GM18517 (cell line): ENCODE measurements at regions not wholly inside any gene's neighbourhood (a gene's known extent, or its start where the extent isn't known, plus 50 kb on each side); places are given as distances from the start of the nearest gene placed in this dataset.
"Not testable (repeated sequence)": the region's sequence is repeated elsewhere in the genome, so short reads cannot be mapped to it uniquely, and the experiment has no call there.

Source experiments
- ATAC-seq: cut with Tn5 transposase; IDR thresholded peaks from one replicate; pipeline ENCODE4 v1.9.1; 2021; ENCODE audit warnings: mild to moderate bottlenecking, moderate library complexity; ENCODE audit not compliant: unreplicated experiment

GRCh38 chr15:96638793-96639192 lies 308.3 kb downstream of the NR2F2 start:
- no peak for ATAC-seq

DNA sequence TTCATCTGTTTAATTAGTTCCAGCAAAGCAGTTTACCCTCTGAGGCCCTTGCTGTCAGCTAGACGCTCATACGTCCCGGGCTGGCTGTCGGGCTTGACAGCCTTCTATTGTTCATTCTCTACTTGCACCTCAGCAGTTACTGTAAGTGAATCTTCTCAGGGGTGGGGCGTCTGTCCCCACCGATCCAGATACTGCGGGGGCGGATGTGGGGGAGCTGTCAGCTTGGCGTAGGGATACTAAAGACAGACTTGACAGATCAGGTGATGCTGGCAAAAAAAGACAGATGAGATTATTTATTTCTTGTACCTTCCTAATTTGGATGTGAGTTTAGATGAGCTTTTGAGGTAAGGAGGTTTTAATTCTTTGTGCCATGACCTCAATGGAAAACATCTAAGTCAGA lies 315.3 kb downstream of the NR2F2 start:
- ATAC-seq = no peak

DNA sequence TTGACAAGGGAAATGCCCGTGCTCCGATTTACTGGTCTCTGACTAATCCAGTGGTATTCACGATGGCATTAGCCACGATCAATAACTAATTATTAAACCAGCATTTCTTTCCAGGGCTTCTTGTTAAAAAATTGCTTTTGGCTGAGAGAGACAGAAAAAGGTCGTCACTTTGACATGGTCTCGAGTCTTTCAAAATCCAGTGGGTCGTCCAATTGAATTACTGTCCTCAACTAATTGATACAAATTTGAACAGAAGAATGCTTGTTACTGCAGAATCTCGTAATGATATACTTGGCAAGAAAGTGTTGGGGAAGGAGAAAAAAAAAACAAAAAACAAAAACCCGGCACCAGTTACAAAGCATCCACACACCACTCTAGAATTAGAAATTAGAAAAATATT lies 318.4 kb downstream of the NR2F2 start:
- ATAC-seq = no peak

- ATAC-seq = no peak
Measured at GRCh38 chr15:96657096-96657495, 326.6 kb downstream of the NR2F2 start.

DNA sequence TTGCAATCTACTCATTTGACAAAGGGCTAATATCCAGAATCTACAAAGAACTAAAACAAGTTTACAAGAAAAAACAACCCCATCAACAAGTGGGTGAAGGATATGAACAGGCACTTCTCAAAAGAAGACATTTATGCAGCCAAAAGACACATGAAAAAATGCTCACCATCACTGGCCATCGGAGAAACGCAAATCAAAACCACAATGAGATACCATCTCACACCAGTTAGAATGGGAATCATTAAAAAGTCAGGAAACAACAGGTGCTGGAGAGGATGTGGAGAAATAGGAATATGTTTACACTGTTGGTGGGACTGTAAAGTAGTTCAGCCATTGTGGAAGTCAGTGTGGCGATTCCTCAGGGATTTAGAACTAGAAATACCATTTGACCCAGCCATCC lies 336.5 kb downstream of the NR2F2 start:
- not testable (repeated sequence) for ATAC-seq

DNA sequence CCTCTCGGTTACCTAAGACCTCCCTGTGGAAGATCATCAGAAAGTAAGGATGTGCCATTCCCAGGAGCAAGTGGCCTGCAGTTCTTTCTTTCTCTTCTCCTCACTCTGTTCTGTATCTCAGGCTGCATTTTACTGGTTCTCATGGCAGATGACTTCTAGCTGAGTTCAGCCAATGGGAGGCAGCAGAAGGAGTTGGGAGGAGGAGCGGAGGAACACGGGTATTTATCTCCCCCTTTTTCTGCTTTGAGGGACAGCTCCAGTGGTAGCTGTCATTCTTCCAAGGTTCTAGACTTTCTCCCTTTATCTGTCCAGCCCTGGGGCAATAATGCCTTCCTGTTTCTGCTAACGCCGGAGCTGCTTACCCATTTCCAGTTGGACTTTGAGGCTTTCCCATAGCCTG lies 339.9 kb downstream of the NR2F2 start:
- no peak for ATAC-seq

DNA sequence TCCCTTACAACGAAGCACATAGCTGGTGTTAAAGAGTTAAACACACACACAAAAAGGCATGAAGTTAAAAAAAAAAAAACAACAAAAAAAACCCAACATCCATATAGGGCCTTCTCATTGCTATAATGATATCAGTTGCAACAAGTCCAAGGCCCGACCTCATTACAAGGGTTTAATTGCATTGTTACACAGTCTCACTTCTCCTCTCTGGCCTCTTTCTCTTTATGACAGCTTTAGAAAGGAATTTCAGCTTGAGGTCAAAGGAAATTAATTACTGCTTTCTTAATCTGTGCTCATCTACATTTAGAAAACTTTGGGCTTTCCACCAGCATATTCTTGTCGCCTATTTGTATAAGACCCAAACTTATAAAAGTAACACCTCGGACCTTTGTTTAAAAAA lies 342.1 kb downstream of the NR2F2 start:
- ATAC-seq = no peak

GRCh38 chr15:96678386-96678785 lies 347.9 kb downstream of the NR2F2 start:
- ATAC-seq = no peak

DNA sequence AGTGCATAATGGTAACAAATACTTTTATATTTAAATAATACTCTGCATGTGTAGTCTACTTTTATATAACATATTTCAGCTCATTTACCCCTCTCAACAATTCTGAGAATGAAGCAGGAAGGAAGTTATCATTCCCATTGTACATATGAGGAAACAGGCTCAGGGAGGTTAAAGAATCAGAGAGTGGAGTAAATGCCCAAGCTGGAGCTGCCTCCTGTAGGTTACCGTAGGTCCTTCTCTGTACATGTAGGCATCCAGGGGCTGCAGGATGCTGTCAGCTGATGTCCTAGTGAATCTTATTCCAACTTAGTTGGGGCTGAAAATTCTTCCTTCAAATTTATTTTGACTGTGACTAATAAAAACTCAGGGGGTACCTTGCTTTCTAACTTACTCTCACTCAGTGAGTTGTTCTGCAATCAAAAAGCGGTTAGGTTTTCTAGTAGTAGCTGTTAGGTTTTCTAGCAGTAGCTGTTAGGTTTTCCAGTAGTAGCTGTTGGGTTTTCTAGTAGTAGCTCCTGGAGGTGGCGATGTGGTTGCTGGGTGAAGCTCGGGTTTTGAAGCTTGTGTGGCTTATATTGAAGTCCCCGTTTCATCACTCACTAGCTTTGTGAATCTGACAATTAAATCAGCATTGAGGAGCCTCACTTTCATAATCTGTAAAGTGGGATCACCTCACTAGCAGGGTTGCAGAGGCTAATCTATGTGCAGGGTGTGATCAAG lies 357.0 kb downstream of the NR2F2 start:
- no peak for ATAC-seq

GRCh38 chr15:96690733-96691132 lies 360.2 kb downstream of the NR2F2 start:
- ATAC-seq = no peak

DNA sequence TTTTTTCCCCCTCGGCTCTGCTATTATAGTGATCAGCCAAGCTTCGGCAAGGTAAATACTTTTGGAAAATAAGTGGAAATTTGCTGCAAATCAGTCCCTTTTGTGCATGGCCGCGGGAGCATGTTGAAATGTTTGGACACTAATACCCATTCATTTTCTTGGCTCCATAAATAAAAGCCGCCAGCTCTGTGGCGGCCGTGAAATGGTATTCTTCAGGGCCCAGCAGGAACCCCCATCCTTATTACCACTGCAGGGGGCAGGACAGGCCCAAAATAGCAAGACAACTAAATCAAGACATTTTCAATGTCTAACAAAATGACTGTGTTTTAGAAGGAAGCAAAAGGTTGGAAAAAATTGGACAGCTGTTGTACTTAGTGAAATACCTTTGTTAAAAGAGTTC lies 362.3 kb downstream of the NR2F2 start:
- ATAC-seq = no peak

DNA sequence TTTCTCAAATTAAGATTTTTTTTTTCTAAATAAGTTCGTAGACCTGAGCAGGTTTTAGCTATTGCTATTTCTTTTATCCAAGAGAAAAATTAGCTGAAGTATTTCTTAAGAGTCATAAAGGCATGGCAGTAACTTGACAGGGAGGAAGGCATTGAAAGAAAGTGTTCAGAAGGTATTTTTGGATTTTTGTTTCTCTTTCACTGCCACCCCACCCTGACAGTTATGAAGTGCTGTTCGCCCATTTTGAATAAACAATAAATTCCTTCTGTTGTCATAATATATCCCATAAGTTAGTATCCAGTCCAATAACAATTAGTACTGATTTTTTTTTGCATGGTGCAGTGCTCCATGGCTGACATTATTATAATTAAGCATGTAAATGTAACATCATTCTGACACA lies 363.0 kb downstream of the NR2F2 start:
- no peak for ATAC-seq

DNA sequence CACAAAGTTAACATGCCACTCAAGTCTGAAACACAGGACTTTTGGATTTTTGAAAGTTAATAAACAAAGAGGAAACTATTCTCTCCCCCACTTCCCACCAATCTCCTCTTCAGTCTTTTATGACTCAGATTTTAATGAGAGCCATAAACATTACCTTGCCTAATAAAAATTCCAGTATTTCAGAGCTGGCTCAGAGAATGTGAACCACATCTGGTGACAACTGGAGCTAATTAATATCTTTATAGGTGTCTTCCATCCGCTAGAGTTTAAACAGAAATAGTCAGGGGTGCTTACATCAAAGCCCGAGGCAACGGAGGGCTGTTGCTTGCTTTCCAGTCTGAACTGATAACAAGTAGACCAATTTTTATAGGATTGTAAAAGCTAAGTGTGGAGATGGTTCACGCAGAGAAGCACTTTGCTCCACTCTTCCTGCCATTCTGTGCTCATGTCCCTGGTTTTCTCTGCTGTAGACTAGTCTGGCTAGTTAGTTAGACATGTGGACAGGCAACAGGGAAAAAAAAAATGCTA lies 363.6 kb downstream of the NR2F2 start:
- no peak for ATAC-seq

- no peak for ATAC-seq
Measured at GRCh38 chr15:96695426-96695825, 364.9 kb downstream of the NR2F2 start.

- ATAC-seq = no peak
Measured at GRCh38 chr15:96699871-96700401, 369.4 kb downstream of the NR2F2 start.

DNA sequence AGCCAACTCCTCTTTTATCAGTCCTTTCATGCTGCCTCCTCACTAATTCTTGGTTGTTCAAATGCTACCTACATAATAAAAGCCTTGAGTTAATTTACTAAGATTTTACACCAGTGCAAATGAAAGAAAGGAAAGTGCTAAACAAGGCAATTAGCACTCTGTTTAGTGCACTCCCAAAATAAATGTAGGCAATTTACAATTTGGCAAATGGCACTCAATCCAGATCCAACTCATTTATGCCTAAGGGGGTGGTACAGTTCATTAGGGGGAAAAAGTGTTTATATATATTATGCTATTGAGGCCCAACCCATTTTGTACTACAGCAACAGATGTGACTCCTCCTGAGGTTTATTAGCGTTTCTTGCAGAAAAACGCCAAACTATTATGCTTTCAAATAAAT lies 370.1 kb downstream of the NR2F2 start:
- no peak for ATAC-seq

GRCh38 chr15:96701443-96701842 lies 370.9 kb downstream of the NR2F2 start:
- no peak for ATAC-seq

GRCh38 chr15:96701877-96702276 lies 371.4 kb downstream of the NR2F2 start:
- ATAC-seq = no peak

DNA sequence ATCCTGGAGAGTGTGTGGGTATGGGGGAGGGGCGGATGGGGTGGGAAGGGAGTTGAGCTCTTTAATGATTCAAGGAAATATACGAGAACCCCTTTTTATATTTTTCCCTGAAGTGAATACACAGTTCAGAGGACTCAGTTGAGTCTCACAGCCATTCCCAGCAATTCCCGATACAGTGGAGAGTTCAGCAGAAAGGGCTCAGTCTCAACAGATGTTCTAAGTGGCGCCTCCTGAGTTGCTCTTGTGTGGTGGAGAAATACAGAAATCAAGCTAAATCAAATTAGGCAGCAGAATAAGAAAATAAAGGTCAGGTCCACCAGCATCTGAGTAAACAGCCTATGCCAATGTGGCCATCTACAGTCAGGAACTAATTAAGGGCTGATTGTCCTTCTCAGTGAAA lies 372.1 kb downstream of the NR2F2 start:
- no peak for ATAC-seq

DNA sequence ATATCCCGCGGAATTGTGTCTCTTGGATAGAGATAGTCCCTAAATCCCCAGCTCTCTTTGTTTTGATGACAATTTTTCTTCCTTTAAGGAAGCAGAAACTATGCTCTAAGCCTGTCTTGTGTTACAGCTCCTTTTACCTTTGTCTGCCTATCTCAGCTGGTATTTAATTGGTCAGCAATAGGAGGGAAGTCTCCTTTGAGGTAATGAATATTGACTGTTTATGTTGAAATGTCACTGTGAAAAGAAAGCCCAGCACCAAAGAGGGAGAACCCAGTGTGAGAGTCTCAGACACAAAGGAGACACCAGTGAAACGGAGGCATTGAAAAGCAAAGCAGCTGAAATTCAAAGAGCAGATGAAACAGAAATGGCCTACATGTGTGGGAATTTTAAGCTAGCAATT lies 372.6 kb downstream of the NR2F2 start:
- ATAC-seq = no peak

- no peak for ATAC-seq
Measured at GRCh38 chr15:96703794-96704550, 373.5 kb downstream of the NR2F2 start.

GRCh38 chr15:96716075-96716474 lies 385.6 kb downstream of the NR2F2 start:
- ATAC-seq = no peak
